ENCODE measurements at regions not wholly inside any gene's neighbourhood (a gene's known extent, or its start where the extent isn't known, plus 50 kb on each side); places are given as distances from the start of the nearest gene placed in this dataset.

DNA sequence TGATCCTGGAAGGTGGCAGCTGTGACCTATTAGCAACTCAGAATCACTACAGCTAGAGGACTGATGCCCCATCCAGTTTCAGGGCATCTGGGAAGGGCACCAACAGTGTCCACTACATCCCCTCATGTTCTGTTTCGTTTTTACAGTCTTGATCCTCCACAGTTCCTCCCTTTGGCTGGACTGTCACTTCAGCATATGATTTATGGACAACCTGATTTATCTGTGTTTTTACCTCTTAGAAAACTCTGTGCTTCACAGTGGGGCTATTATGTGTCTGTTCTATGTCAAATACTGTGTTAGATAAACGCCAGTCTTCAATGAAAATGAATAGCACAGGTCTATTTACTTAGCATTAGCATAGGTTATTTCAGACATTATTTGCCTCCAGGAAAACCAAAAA is 63.1 kb upstream of the GRPR start:
- TF ChIP-seq, protein P1, sequence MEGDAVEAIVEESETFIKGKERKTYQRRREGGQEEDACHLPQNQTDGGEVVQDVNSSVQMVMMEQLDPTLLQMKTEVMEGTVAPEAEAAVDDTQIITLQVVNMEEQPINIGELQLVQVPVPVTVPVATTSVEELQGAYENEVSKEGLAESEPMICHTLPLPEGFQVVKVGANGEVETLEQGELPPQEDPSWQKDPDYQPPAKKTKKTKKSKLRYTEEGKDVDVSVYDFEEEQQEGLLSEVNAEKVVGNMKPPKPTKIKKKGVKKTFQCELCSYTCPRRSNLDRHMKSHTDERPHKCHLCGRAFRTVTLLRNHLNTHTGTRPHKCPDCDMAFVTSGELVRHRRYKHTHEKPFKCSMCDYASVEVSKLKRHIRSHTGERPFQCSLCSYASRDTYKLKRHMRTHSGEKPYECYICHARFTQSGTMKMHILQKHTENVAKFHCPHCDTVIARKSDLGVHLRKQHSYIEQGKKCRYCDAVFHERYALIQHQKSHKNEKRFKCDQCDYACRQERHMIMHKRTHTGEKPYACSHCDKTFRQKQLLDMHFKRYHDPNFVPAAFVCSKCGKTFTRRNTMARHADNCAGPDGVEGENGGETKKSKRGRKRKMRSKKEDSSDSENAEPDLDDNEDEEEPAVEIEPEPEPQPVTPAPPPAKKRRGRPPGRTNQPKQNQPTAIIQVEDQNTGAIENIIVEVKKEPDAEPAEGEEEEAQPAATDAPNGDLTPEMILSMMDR (IDR thresholded peaks at IDR 0.05) = no peak
- no peak for TF ChIP-seq POLR2A (IDR thresholded peaks at IDR 0.05)
